Panc1 (cell line): ENCODE measurements at regions not wholly inside any gene's neighbourhood (a gene's known extent, or its start where the extent isn't known, plus 50 kb on each side); places are given as distances from the start of the nearest gene placed in this dataset.

Experiments
- CTCF ChIP-seq: fragments of 450-650 bp; IDR thresholded peaks from 2 replicates; pipeline ENCODE4 v1.5.1; 2017; ENCODE audit warnings: mild to moderate bottlenecking
- TCF7L2 ChIP-seq: IDR thresholded peaks from 2 replicates; pipeline ENCODE4 v1.6.1; 2011; ENCODE audit warnings: mild to moderate bottlenecking, low read depth, low read length, inconsistent platforms

DNA sequence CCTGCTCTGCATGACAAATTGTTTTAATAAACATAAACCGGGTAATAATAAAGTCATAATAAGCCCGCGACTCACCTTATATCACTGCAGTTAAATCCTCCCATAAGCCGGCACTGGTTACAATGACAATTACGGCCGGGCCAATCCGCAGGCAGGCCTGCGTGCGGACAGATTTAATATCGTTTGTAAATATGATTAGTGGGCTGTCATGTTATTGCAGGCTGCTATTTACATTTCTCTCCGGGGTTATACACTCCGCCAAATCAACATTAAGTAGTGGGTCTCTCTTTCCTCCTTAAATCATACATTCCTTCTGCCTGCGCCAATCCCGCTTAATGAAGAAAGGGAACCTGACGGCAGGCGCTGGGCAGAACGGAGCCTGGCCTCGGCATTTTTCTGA is 51.8 kb upstream of the LMO1 start:
- TF ChIP-seq CTCF (no peak), TCF7L2 (no peak)
